HG03025 (cell line): ENCODE measurements at regions not wholly inside any gene's neighbourhood (a gene's known extent, or its start where the extent isn't known, plus 50 kb on each side); places are given as distances from the start of the nearest gene placed in this dataset.
"Not testable (repeated sequence)": the region's sequence is repeated elsewhere in the genome, so short reads cannot be mapped to it uniquely, and the experiment has no call there.

Experiments
- ATAC-seq: cut with Tn5 transposase; IDR thresholded peaks from one replicate; pipeline ENCODE4 v1.9.1; 2021; ENCODE audit warnings: mild to moderate bottlenecking, moderate library complexity; ENCODE audit not compliant: unreplicated experiment, low FRiP score

- no peak for ATAC-seq
Observed at GRCh38 chrX:150203248-150203645, 159.9 kb upstream of the MAMLD1 start.

GRCh38 chrX:150205011-150205410 is 158.1 kb upstream of the MAMLD1 start:
- no peak for ATAC-seq

- ATAC-seq, result no peak
Observed at GRCh38 chrX:150207733-150208132, 155.4 kb upstream of the MAMLD1 start.

- ATAC-seq, result no peak
Observed at GRCh38 chrX:150211988-150212387, 151.1 kb upstream of the MAMLD1 start.

- no peak for ATAC-seq
Observed at GRCh38 chrX:150212672-150213480, 150.2 kb upstream of the MAMLD1 start.

- no peak for ATAC-seq
Observed at GRCh38 chrX:150213481-150214030, 149.6 kb upstream of the MAMLD1 start.

- ATAC-seq, result not testable (repeated sequence)
Observed at GRCh38 chrX:150216000-150216399, 147.1 kb upstream of the MAMLD1 start.

GRCh38 chrX:150216716-150217115 is 146.4 kb upstream of the MAMLD1 start:
- no peak for ATAC-seq

- ATAC-seq, result no peak
Observed at GRCh38 chrX:150217609-150218008, 145.5 kb upstream of the MAMLD1 start.

GRCh38 chrX:150219374-150220185 is 143.5 kb upstream of the MAMLD1 start:
- no peak for ATAC-seq

GRCh38 chrX:150223176-150224015 is 139.7 kb upstream of the MAMLD1 start:
- ATAC-seq, result no peak

GRCh38 chrX:150224676-150225075 is 138.4 kb upstream of the MAMLD1 start:
- ATAC-seq, result no peak

GRCh38 chrX:150225266-150225665 is 137.9 kb upstream of the MAMLD1 start:
- no peak for ATAC-seq

GRCh38 chrX:150225756-150226155 is 137.4 kb upstream of the MAMLD1 start:
- no peak for ATAC-seq

- ATAC-seq, result no peak
Observed at GRCh38 chrX:150226223-150226965, 136.7 kb upstream of the MAMLD1 start.

GRCh38 chrX:150227321-150227860 is 135.7 kb upstream of the MAMLD1 start:
- no peak for ATAC-seq

GRCh38 chrX:150227873-150228410 is 135.2 kb upstream of the MAMLD1 start:
- ATAC-seq, result no peak

- no peak for ATAC-seq
Observed at GRCh38 chrX:150228431-150228830, 134.7 kb upstream of the MAMLD1 start.

- ATAC-seq, result no peak
Observed at GRCh38 chrX:150229030-150229429, 134.1 kb upstream of the MAMLD1 start.
